Activated CD8-positive, alpha-beta memory T cell treated with anti-CD3 and anti-CD28 coated beads, Interleukin-2, amount 50 U/mL, for 24 hours (primary cell): ENCODE measurements at regions not wholly inside any gene's neighbourhood (a gene's known extent, or its start where the extent isn't known, plus 50 kb on each side); places are given as distances from the start of the nearest gene placed in this dataset.
"Not testable (repeated sequence)": the region's sequence is repeated elsewhere in the genome, so short reads cannot be mapped to it uniquely, and the experiment has no call there.

Source experiments
- DNase-seq: peaks from one replicate; pipeline ENCODE4 v3.0.0-alpha.2; 2020; ENCODE audit errors: extremely low read depth

DNA sequence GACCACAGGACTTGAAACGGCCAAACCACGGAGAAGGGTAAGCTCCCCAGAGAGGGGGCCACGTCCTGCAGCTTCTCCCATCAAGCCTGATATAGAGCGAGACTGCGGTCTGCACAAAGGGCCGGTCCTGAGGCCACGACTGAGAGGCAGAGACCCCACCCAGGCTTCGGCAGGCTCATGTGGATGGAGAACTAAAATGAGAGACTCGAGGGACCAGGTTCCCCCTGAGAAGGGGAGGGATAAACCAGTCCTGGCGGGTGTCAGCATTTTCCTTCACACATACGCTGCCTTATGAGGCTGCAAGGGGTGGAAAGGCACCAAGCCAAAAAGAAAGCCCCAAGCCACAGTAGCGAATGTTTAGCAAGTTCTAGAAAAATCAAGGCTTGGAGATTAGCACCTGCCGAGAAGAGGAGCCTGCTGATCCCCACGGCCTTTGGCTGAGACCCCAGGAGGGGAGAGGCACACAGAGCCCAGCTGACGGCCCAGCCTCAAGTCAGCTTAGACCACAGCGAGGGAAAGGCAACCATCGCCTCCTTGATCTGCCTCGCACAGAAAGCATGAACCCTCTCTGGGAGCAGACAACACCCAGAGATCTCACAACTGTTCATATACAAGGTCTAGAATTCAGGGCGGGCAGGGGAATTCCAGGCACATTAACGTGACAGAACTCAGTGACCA lies 92.6 kb upstream of the RNF32 start:
- no peak for DNase-seq

GRCh38 chr7:156545979-156546378 lies 94.6 kb upstream of the RNF32 start:
- DNase-seq, result no peak

DNA sequence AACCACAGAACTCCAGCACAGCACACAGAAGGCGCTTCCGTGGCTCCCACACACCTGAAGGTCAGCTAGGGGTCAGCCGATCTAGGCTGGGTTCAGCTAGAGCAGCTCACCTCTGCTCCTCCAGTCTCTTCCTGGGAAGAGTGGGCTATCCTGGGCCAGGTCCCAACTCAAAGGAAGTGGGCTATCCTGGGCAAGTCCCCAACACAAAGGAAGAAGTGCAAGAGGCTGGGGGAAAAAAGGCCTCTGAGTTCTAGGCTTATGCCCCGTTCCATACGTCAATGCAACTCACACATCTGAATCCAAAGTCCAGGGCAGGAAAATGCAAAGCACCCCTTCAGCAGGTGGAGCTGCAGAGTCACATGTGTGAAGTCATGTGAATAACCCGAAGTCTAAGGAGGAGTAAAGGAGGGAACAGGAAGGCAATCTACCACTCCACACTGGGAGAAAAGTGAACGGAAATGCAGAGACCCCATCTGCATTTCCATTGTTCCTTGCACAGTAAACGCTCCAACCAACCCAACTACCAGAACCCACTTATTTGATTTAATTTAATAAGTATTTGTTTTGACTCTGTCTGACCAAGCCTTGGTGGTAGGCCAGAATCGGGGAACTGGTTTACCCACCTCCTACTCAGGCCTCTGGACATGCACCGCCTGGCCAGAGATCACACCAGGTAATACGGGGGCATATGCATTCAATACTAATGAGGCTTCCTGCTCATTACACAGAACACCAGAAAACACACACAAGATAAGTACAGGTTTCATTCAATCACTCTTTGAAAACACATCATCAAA lies 95.5 kb upstream of the RNF32 start:
- DNase-seq, result no peak

DNA sequence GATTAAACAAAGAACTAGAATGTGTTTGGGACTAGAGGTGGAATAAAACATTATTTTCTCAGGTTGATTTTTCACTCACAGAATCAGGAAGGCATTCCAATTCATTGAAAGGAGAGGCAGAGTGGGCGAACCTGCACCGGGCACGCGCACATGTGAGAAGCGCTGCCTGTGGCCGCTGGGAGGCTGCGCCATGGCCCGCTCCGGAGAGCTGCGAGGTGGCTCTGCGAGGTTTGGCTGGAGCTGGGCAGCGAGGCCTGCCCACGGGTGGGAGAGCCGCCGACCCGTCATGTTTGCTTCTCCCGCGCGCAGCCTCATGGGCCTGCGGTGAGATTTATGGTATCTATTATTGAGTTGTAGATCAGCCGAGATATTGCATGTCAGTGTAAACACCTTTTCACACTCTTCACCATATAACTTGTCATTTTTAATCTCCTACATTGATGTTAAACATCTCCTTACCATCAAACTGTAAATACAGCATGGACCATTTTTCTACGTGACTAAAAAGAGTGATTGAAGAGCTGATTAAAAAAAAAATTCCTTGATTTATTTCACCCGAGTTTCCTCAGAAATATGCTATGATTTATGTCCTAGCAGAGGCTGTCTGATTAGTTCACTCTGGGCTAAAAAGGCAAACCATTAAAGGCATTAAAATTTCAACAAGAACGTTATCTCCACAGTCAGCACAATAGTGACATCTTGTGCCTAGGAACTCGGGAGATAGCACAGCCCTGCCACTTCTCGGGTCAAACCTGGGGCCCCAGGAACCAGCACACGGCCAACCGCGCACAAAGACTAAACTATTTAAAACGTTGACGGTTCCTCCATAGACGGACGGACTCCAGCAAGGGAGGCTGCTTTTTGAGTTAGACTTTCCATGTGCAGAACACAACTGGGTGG lies 96.6 kb upstream of the RNF32 start:
- no peak for DNase-seq

DNA sequence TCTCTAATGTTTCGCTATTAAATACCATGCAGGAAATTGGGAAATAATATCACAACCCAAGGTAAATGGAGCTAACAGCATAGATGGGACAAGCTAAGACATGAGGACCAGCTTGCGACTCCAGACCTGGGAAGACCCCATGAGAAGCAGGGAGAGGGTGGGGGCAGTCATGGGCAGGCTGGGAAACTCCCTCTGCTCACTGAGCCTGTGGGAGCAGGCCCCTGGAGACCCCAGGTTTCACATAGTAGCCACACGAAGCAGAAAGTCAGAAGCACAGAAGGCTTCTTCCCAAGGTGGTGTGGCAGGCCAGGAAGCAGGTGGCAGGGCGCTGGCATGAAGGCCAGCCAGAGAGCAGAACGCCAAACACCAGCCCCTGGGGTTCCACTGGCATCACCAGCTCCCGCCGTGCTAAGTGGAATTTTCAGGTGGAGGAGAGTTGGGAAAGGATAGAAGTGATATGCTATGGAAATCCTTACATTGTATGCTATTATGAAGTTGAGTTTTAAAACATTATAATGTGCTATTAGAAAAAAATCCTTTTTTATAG lies 99.9 kb upstream of the RNF32 start:
- DNase-seq, result no peak

GRCh38 chr7:156539999-156540398 lies 100.6 kb upstream of the RNF32 start:
- DNase-seq, result no peak

- DNase-seq, result no peak
Observed at GRCh38 chr7:156537006-156537405, 103.6 kb upstream of the RNF32 start.

- DNase-seq, result no peak
Observed at GRCh38 chr7:156534925-156535324, 105.6 kb upstream of the RNF32 start.

DNA sequence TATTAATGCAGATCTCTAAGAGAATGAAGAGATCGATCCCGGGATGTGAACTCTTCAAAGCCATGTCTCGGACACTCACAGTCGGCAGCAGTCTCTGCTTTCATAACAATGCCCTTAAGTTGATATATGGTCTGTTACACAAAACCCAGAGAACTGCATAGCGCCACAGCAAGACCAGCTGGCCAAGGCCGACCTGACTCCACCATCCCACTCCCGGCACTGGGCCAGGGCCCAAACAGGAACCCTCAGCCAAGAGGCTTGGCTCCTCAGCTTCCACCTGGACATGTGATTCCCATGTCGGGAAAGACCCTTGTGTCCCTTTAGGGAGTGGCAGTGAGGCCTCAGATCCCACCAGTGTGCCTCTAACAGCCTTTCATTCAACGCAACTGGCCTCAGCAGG lies 106.6 kb upstream of the RNF32 start:
- DNase-seq, result no peak

DNA sequence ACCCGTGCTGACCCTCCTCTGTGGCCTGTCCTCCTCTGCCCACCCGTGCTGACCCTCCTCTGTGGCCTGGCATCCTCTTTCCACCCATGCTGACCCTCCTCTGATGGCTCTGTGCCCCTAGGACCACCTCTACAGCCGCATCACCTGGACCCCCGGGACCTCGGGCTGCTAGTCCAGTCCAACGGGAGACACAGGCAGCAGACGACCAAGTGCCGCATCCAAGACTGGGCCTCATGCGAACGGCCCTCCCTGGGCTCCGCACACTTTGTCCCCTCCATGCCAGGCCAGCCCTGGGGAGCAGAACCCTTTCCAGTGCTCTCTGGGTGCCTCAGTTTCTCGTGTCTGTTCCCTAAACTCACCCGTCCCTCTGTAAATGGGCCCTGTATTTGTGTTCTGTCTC lies 107.2 kb upstream of the RNF32 start:
- no peak for DNase-seq

- no peak for DNase-seq
Observed at GRCh38 chr7:156532016-156532602, 108.5 kb upstream of the RNF32 start.

DNA sequence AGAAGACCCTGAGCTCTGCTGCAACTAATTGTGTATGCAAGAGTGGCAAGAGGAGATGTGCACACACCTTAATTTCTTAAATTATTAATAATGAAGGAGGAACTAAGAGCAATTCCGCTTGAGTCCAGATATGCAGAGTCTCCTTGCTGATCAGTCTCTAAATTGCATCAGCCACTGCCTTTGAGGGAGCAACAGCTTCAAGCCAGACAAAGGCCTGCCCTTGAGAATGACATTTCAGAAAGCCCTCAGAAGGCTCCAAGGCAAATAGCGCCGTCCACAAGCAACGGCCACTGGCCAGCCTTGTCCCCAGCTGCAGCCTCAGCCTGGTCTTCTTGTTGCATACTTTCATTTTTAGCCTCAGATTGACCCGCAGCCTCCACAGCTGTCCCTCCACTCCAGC lies 110.6 kb upstream of the RNF32 start:
- DNase-seq, result no peak

GRCh38 chr7:156527458-156527890 lies 113.1 kb upstream of the RNF32 start:
- no peak for DNase-seq

DNA sequence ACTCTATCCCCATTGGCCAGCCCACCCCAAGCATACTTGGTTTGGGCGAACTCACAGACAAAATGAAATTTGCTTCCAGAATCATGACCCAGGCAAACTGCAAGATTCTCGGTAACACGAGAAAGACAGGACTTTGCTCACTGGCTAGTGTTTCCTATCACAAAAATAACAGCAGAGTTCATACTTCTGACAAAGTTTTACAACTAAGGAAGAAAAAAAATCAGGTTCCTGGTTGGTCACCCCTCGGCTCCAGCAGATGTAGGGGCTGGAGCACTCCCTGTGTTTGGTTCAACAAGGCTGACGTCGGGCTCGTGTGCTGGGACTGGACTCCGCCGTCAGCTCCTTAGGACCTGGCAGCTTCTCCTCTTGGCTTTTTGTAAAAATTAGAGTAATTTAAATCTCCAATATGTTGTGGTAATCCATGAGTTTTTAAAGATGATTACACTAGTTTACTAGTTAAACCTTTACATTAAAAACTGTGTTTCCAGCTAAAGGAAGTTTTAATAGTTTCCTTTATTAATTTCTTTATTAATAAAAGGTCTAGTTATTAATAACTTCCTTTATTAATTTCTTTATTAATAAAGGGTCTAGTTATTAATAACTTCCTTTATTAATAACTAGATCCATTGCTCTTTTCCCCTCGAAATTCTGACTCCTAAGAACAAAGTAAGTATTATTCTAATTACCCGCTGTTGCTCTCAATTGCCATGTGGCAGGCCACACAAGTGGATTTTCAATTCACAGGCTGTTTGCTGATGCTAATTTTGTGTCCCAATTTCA lies 115.6 kb upstream of the RNF32 start:
- no peak for DNase-seq

DNA sequence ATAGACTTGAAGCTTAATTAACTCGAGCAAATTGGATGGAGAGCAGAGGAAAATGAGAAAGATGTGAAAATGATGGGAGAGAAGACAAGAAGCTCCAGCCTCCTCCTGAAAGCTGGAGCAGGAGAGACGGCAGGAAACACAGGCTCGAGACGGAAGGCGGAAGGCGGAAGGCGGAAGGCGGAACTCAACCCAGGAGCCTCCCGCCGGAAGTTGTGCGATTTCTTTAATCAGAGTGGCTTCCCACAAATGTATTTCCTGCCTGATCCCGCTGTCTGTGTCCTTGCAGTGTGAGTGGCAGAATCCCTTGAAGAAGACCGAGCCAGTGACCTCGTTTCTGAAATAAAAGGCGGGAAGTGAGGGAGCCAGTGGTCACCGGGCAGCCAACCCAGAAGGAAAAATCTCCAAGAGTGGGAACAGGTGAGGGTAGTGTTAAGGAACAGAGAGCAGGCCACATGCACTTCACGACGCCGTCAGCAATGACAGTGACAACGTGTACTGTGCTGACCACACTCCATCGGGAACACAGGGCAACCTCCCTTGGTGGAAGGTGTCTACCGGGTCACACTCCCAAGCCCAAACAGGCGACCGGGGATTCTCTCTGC lies 117.0 kb upstream of the RNF32 start:
- DNase-seq, result no peak

DNA sequence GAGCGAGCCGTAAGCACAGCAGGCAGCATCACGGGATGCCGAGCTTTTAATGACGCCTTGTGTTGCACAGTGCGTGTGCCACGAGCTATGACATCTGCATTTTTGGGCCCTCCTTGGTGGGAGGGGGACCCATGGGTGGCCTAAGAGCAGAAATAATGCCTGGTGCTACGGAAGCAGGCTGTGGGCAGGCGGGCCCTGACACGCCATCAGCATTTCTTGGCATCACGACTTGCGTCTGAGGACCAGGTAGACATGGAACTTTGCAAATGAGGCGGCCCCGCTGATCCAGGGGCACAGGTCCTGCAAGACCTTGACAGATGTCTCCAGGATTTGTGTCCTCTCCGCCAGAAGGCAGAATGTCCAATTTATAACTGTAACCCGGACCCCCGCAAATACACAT lies 117.8 kb upstream of the RNF32 start:
- no peak for DNase-seq

- no peak for DNase-seq
Observed at GRCh38 chr7:156519070-156519469, 121.5 kb upstream of the RNF32 start.

DNA sequence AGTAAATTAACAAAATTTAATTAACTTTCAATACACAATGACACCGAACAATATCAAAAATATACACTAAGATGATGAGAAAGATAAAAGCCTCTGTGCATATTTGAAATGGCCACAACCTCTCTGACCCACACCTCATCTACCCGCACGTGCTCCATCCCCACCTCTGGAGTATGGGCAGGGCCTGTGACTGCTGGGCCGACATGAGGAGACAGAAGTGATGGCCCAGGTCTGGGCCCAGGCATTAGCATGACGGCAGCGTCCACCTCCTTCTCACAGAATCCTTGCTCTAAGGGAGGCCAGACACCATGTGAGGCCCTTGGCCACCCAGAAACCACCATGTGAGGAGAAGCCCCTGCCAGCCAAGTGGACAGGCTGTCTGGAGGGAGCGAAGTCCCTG lies 122.1 kb upstream of the RNF32 start:
- no peak for DNase-seq

- not testable (repeated sequence) for DNase-seq
Observed at GRCh38 chr7:156517858-156518257, 122.7 kb upstream of the RNF32 start.

- DNase-seq, result no peak
Observed at GRCh38 chr7:156516791-156517378, 123.7 kb upstream of the RNF32 start.
